K562 (cell line): ENCODE measurements at regions not wholly inside any gene's neighbourhood (a gene's known extent, or its start where the extent isn't known, plus 50 kb on each side); places are given as distances from the start of the nearest gene placed in this dataset.

ENCODE experiments used
- ATAC-seq: fragments of 200-7000 bp; cut with Tn5 transposase; 3 replicates; pipeline ENCODE4 v1.9.1; 2020; ENCODE audit warnings: moderate library complexity
- BruUV-seq: library from RNA; stranded (reverse); fragments of 400-500 nt; replicated peaks from 2 replicates; lab custom pipeline; 2021; lab: Mats Ljungman, UMichigan
- CTCF ChIA-PET: fragments of 300-600 bp; formaldehyde crosslinking; extraction: SDS; loops from one replicate; lab custom pipeline; 2021; ENCODE audit warnings: low intra/inter-chr PET ratio; lab: Yijun Ruan, JAX
- POLR2A ChIA-PET: fragments of 300-600, 350-650 bp; sonication (Branson Sonifier 250); formaldehyde crosslinking; extraction: SDS; loops from one replicate; lab custom pipeline; 2021; ENCODE audit warnings: antibody characterized with exemption, inconsistent platforms; lab: Yijun Ruan, JAX
- DNase-seq, 4 experiments: peaks; one replicate each; pipeline versions ENCODE4 v3.0.0 to v3.0.0-alpha.2; 2011 to 2018; ENCODE audit warnings: low spot score in 3 of 4, mixed read lengths in 3 of 4; ENCODE audit errors: extremely low read depth in 1 of 4
- FAIRE-seq: peaks from 2 replicates; lab custom pipeline; 2011; peaks lifted over from hg19 to GRCh38; lab: Jason Lieb, UNC
- H2AFZ ChIP-seq: 2 replicates; pipeline ENCODE4 v1.6.0; 2011; ENCODE audit warnings: low read depth, low read length, control low read depth, inconsistent platforms
- H3K27ac ChIP-seq: fragments of 200-600 bp; 3 replicates; pipeline ENCODE4 v1.8.0; 2011; ENCODE audit warnings: low read depth, mild to moderate bottlenecking, control low read depth, inconsistent platforms, low read length, moderate library complexity, mixed read lengths; ENCODE audit errors: extremely low read depth
- H3K27me3 ChIP-seq, 2 experiments: fragments of 300-600 bp in 1 of 2; 2 replicates in 1 of 2; 3 replicates in 1 of 2; pipeline versions ENCODE4 v1.6.0 to v1.8.0; 2011; ENCODE audit warnings: inconsistent platforms in 2 of 2, low read length in 2 of 2, mild to moderate bottlenecking in 1 of 2, mixed read lengths in 1 of 2, moderate library complexity in 1 of 2; ENCODE audit not compliant: control insufficient read depth in 2 of 2, insufficient read depth in 2 of 2
- H3K36me3 ChIP-seq: fragments of 300-600 bp; 3 replicates; pipeline ENCODE4 v1.8.0; 2011; ENCODE audit warnings: mild to moderate bottlenecking, low read length, inconsistent platforms; ENCODE audit not compliant: control insufficient read depth, insufficient read depth
- H3K4me1 ChIP-seq, 2 experiments: fragments of 200-600 bp in 1 of 2; replicated peaks in 1 of 2; 2 replicates in 1 of 2; 3 replicates in 1 of 2; pipeline versions ENCODE4 v1.5.1 to v1.8.0; 2011; ENCODE audit warnings: inconsistent platforms in 2 of 2, low read length in 2 of 2, mild to moderate bottlenecking in 1 of 2, mixed read lengths in 1 of 2, moderate library complexity in 1 of 2; ENCODE audit not compliant: control insufficient read depth in 2 of 2, insufficient read depth in 2 of 2
- H3K4me2 ChIP-seq: 2 replicates; pipeline ENCODE4 v1.6.1; 2011; ENCODE audit warnings: low read length, control low read depth, inconsistent platforms, mixed read lengths; ENCODE audit not compliant: insufficient read depth
- H3K4me3 ChIP-seq: fragments of 200-600 bp; sonication (generic), shearing (Covaris generic); 2 replicates; pipeline ENCODE4 v1.5.1; 2016; ENCODE audit warnings: control low read depth, inconsistent platforms
- H3K79me2 ChIP-seq: fragments of 200-600 bp; 3 replicates; pipeline ENCODE4 v1.8.0; 2011; ENCODE audit warnings: low read length, inconsistent platforms; ENCODE audit not compliant: control insufficient read depth, insufficient read depth
- H3K9ac ChIP-seq, 2 experiments: 2 replicates each; pipeline versions ENCODE4 v1.6.0 to v1.6.1; 2011; ENCODE audit warnings: low read depth in 2 of 2, low read length in 2 of 2, control low read depth in 1 of 2, inconsistent platforms in 1 of 2, mild to moderate bottlenecking in 1 of 2, mixed read lengths in 1 of 2; ENCODE audit not compliant: insufficient read depth in 1 of 2
- H3K9me1 ChIP-seq: one replicate; pipeline ENCODE4 v1.6.0; 2011; ENCODE audit warnings: inconsistent platforms, mild to moderate bottlenecking, low read length, moderate library complexity; ENCODE audit not compliant: control insufficient read depth, insufficient read depth
- H3K9me3 ChIP-seq: replicated peaks from 2 replicates; pipeline ENCODE4 v1.5.1; 2011; ENCODE audit warnings: low read depth, low read length, inconsistent platforms; ENCODE audit not compliant: control insufficient read depth, insufficient read depth
- H4K20me1 ChIP-seq: replicated peaks from 2 replicates; pipeline ENCODE4 v1.6.1; 2011; ENCODE audit warnings: low read length, inconsistent platforms, mixed read lengths; ENCODE audit not compliant: control insufficient read depth, insufficient read depth
- HINFP ChIP-seq: fragments of 450-650 bp; conservative IDR thresholded peaks from 2 replicates; pipeline ENCODE4 v1.6.1; 2016; ENCODE audit warnings: missing genetic modification characterization, low read depth, mild to moderate bottlenecking, control low read depth, missing compliant biosample characterization
- KLF6 ChIP-seq: fragments of 250-450 bp; sonication (Bioruptor Pico); IDR thresholded peaks from 2 replicates; pipeline ENCODE4 v1.4.0; 2020; ENCODE audit warnings: mild to moderate bottlenecking, moderate library complexity, borderline replicate concordance
- NR3C1 ChIP-seq: sonication (generic); formaldehyde crosslinking; IDR thresholded peaks from 2 replicates; pipeline ENCODE4 v1.8.1; 2022; ENCODE audit warnings: missing genetic modification reagents
- WGBS: fragments of 100-300 bp; shearing (Covaris generic); methylation state at CpG from one replicate; pipeline ENCODE4 v1.1.6; 2016; ENCODE audit warnings: low coverage, mixed read lengths; ENCODE audit not compliant: insufficient coverage; ENCODE audit errors: missing lambda C conversion rate; 5-methylcytosine and 5-hydroxymethylcytosine counted together
- in situ Hi-C: fragments of 300-500 bp; cut with MboI; formaldehyde crosslinking; loops from 4 replicates; pipeline ENCODE4 v1.15.0; 2018; ENCODE audit warnings: inconsistent platforms, mixed read lengths
- intact Hi-C: fragments of 100-400 bp; cut with micrococcal nuclease; formaldehyde crosslinking; loops from 2 replicates; pipeline ENCODE4 v1.14.2; 2022
- TF ChIP-seq, protein P1 (sequence below), 2 experiments: fragments of 450-650 bp in 1 of 2; IDR thresholded peaks; 2 replicates each; pipeline ENCODE4 v1.6.1; 2011 to 2017; ENCODE audit warnings: low read depth in 2 of 2, antibody characterized with exemption in 1 of 2, borderline replicate concordance in 1 of 2, low read length in 1 of 2, mild to moderate bottlenecking in 1 of 2, mixed read lengths in 1 of 2; ENCODE audit not compliant: control insufficient read depth in 1 of 2

- Histone ChIP-seq H3K79me2 (no peaks in the 10 kb centered on the region), H3K4me1 (peaks cover 0 to 5% of the 10 kb centered on the region in 2 experiments; a peak in 1 of 5 replicates), H3K36me3 (no peaks in the 10 kb centered on the region), H3K27ac (no peak overlapping the region), H3K4me3 (no peak overlapping the region), H3K4me2 (no peak overlapping the region), H3K9me3 (no peaks in the 10 kb centered on the region), H3K9ac (no peak overlapping the region), H3K9me1 (no peaks in the 10 kb centered on the region), H2AFZ (no peak overlapping the region), H3K27me3 (peaks cover 2 to 15% of the 10 kb centered on the region in 2 experiments; a peak in 4 of 5 replicates), H4K20me1 (0 out of 2 replicates have a peak, but pooled peaks cover 5% of the 10 kb centered on the region)
- DNase-seq (no peak), ATAC-seq (no peak), FAIRE-seq (no peak)
- 0% methylated on average over 2 of the region's 2 CpGs for WGBS
- ChIA-PET POLR2A (no interaction called here), CTCF (no interaction called here)
- TF ChIP-seq KLF6 (CRISPR knock-in tag) (no peak), NR3C1 (no peak), HINFP (tag) (no peak)
- TF ChIP-seq, protein P1, sequence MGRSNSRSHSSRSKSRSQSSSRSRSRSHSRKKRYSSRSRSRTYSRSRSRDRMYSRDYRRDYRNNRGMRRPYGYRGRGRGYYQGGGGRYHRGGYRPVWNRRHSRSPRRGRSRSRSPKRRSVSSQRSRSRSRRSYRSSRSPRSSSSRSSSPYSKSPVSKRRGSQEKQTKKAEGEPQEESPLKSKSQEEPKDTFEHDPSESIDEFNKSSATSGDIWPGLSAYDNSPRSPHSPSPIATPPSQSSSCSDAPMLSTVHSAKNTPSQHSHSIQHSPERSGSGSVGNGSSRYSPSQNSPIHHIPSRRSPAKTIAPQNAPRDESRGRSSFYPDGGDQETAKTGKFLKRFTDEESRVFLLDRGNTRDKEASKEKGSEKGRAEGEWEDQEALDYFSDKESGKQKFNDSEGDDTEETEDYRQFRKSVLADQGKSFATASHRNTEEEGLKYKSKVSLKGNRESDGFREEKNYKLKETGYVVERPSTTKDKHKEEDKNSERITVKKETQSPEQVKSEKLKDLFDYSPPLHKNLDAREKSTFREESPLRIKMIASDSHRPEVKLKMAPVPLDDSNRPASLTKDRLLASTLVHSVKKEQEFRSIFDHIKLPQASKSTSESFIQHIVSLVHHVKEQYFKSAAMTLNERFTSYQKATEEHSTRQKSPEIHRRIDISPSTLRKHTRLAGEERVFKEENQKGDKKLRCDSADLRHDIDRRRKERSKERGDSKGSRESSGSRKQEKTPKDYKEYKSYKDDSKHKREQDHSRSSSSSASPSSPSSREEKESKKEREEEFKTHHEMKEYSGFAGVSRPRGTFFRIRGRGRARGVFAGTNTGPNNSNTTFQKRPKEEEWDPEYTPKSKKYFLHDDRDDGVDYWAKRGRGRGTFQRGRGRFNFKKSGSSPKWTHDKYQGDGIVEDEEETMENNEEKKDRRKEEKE (IDR thresholded peaks at IDR 0.05; ENCODE audit: borderline replicate concordance in 1 of 2, control insufficient read depth in 1 of 2, low read depth in 2 of 2, low read length in 1 of 2), result no peak
- in situ Hi-C loops, result no loop called here
- BruUV-seq, result no TSS peak
- intact Hi-C loops, result loop anchor here (10.0 kb wide), 2 partner anchors 349 to 439 kb away; no protein-coding TSS in a partner anchor
Observed at GRCh38 chr10:78653555-78653954, 415.2 kb upstream of the ZMIZ1 start.
